Stimulated activated CD8-positive, alpha-beta memory T cell treated with anti-CD3 and anti-CD28 coated beads, Interleukin-4, amount 100 ng/mL, for 1 hour (primary cell): ENCODE measurements at regions not wholly inside any gene's neighbourhood (a gene's known extent, or its start where the extent isn't known, plus 50 kb on each side); places are given as distances from the start of the nearest gene placed in this dataset.

Source experiments
- DNase-seq, 2 donors: peaks; one replicate each; pipeline ENCODE4 v3.0.0-alpha.2; 2020; ENCODE audit warnings: low read depth in 2 of 2, low spot score in 1 of 2

- no peak for DNase-seq
Observed at GRCh38 chr17:68812876-68813584, 142.2 kb downstream of the ABCA8 start.

GRCh38 chr17:68809148-68809547 is 146.0 kb downstream of the ABCA8 start:
- DNase-seq, result no peak

- DNase-seq, result no peak
Observed at GRCh38 chr17:68807998-68808772, 147.0 kb downstream of the ABCA8 start.

- no peak for DNase-seq
Observed at GRCh38 chr17:68805609-68806008, 149.6 kb downstream of the ABCA8 start.

- no peak for DNase-seq
Observed at GRCh38 chr17:68804777-68805520, 150.2 kb downstream of the ABCA8 start.

GRCh38 chr17:68803164-68803929 is 151.8 kb downstream of the ABCA8 start:
- no peak for DNase-seq

GRCh38 chr17:68801335-68802247 is 153.6 kb downstream of the ABCA8 start:
- DNase-seq, result no peak

- no peak for DNase-seq
Observed at GRCh38 chr17:68800751-68801150, 154.4 kb downstream of the ABCA8 start.

GRCh38 chr17:68794636-68795434 is 160.4 kb downstream of the ABCA8 start:
- no peak for DNase-seq

GRCh38 chr17:68792873-68793272 is 162.3 kb downstream of the ABCA8 start:
- no peak for DNase-seq

- DNase-seq, result no peak
Observed at GRCh38 chr17:68792042-68792685, 163.0 kb downstream of the ABCA8 start.

- DNase-seq, result no peak
Observed at GRCh38 chr17:68790931-68791330, 164.3 kb downstream of the ABCA8 start.

GRCh38 chr17:68790492-68790891 is 164.7 kb downstream of the ABCA8 start:
- no peak for DNase-seq

GRCh38 chr17:68789203-68789962 is 165.8 kb downstream of the ABCA8 start:
- no peak for DNase-seq

- DNase-seq, result no peak
Observed at GRCh38 chr17:68785565-68786486, 169.4 kb downstream of the ABCA8 start.

GRCh38 chr17:68784431-68784830 is 170.8 kb downstream of the ABCA8 start:
- no peak for DNase-seq

- DNase-seq, result no peak
Observed at GRCh38 chr17:68783861-68784260, 171.3 kb downstream of the ABCA8 start.
